ENCODE measurements at regions not wholly inside any gene's neighbourhood (a gene's known extent, or its start where the extent isn't known, plus 50 kb on each side); places are given as distances from the start of the nearest gene placed in this dataset.

- no peak for DNase-seq (ENCODE audit: low read depth)
Observed at GRCh38 chr10:78274491-78274890, 240.8 kb downstream of the RPS24 start.

GRCh38 chr10:78276139-78276538, 242.5 kb downstream of the RPS24 start:
- no peak for DNase-seq (ENCODE audit: low read depth)

- DNase-seq (ENCODE audit: low read depth) = no peak
Observed at GRCh38 chr10:78277314-78278057, 243.8 kb downstream of the RPS24 start.

- no peak for DNase-seq (ENCODE audit: low read depth)
Observed at GRCh38 chr10:78278058-78278404, 244.4 kb downstream of the RPS24 start.

GRCh38 chr10:78279756-78280155, 246.1 kb downstream of the RPS24 start:
- DNase-seq (ENCODE audit: low read depth) = no peak

- no peak for DNase-seq (ENCODE audit: low read depth)
Observed at GRCh38 chr10:78280604-78281003, 246.9 kb downstream of the RPS24 start.

GRCh38 chr10:78281627-78282026, 248.0 kb downstream of the RPS24 start:
- DNase-seq (ENCODE audit: low read depth) = no peak

GRCh38 chr10:78283069-78283682, 249.5 kb downstream of the RPS24 start:
- DNase-seq (ENCODE audit: low read depth) = no peak

- no peak for DNase-seq (ENCODE audit: low read depth)
Observed at GRCh38 chr10:78284381-78284780, 250.7 kb downstream of the RPS24 start.

GRCh38 chr10:78285226-78285625, 251.6 kb downstream of the RPS24 start:
- no peak for DNase-seq (ENCODE audit: low read depth)

GRCh38 chr10:78286186-78286585, 252.5 kb downstream of the RPS24 start:
- DNase-seq (ENCODE audit: low read depth) = no peak

- DNase-seq (ENCODE audit: low read depth) = no peak
Observed at GRCh38 chr10:78286668-78287067, 253.0 kb downstream of the RPS24 start.

- DNase-seq (ENCODE audit: low read depth) = no peak
Observed at GRCh38 chr10:78287618-78288017, 254.0 kb downstream of the RPS24 start.

GRCh38 chr10:78288663-78289062, 255.0 kb downstream of the RPS24 start:
- no peak for DNase-seq (ENCODE audit: low read depth)

- DNase-seq (ENCODE audit: low read depth) = no peak
Observed at GRCh38 chr10:78290131-78290750, 256.6 kb downstream of the RPS24 start.

GRCh38 chr10:78291722-78292121, 258.1 kb downstream of the RPS24 start:
- no peak for DNase-seq (ENCODE audit: low read depth)

- DNase-seq (ENCODE audit: low read depth) = no peak
Observed at GRCh38 chr10:78292250-78292981, 258.8 kb downstream of the RPS24 start.

GRCh38 chr10:78292982-78293865, 259.6 kb downstream of the RPS24 start:
- DNase-seq (ENCODE audit: low read depth) = no peak

GRCh38 chr10:78295242-78295641, 261.6 kb downstream of the RPS24 start:
- DNase-seq (ENCODE audit: low read depth) = no peak

GRCh38 chr10:78296785-78297184, 263.1 kb downstream of the RPS24 start:
- no peak for DNase-seq (ENCODE audit: low read depth)

GRCh38 chr10:78297997-78298396, 264.3 kb downstream of the RPS24 start:
- DNase-seq (ENCODE audit: low read depth) = no peak

GRCh38 chr10:78298835-78299234, 265.2 kb downstream of the RPS24 start:
- no peak for DNase-seq (ENCODE audit: low read depth)

All from stimulated activated CD8-positive, alpha-beta memory T cell treated with anti-CD3 and anti-CD28 coated beads, Interleukin-12 subunit alpha, Interleukin-12 subunit beta, amount 100 ng/mL, for 4 hours (primary cell).